HepG2 (cell line): ENCODE measurements at regions not wholly inside any gene's neighbourhood (a gene's known extent, or its start where the extent isn't known, plus 50 kb on each side); places are given as distances from the start of the nearest gene placed in this dataset.

Experiments used
- ATAC-seq: fragments of 200-7000 bp; cut with Tn5 transposase; 3 replicates; pipeline ENCODE4 v1.9.1; 2020; ENCODE audit warnings: mild to moderate bottlenecking, moderate library complexity
- BruUV-seq: library from RNA; stranded (reverse); fragments of 400-500 nt; replicated peaks from 2 replicates; lab custom pipeline; 2021; lab: Mats Ljungman, UMichigan
- CTCF ChIA-PET: fragments of 300-600 bp; formaldehyde crosslinking; extraction: SDS; loops from one replicate; lab custom pipeline; 2021; ENCODE audit warnings: low total read pairs, inconsistent platforms, low intra/inter-chr PET ratio; lab: Yijun Ruan, JAX
- POLR2A ChIA-PET: fragments of 350-600 bp; sonication (Branson Sonifier 250); formaldehyde crosslinking; loops from one replicate; lab custom pipeline; 2020; ENCODE audit warnings: antibody characterized with exemption, inconsistent platforms; lab: Yijun Ruan, JAX
- DNase-seq: peaks from one replicate; pipeline ENCODE4 v3.0.0-alpha.2; 2015; ENCODE audit warnings: low spot score
- FAIRE-seq: peaks from 3 replicates; lab custom pipeline; 2011; peaks lifted over from hg19 to GRCh38; lab: Jason Lieb, UNC
- H2AFZ ChIP-seq: one replicate; pipeline ENCODE4 v1.6.1; 2011; ENCODE audit warnings: low read length, inconsistent platforms
- H3K27ac ChIP-seq: fragments of 300-600 bp; 3 replicates; pipeline ENCODE4 v1.8.0; 2011; ENCODE audit warnings: mixed run types, mild to moderate bottlenecking, mixed read lengths, low read length, inconsistent platforms; ENCODE audit not compliant: insufficient read depth; ENCODE audit errors: extremely low read length
- H3K27me3 ChIP-seq, 2 experiments: fragments of 200-600 bp in 1 of 2; 2 replicates in 1 of 2; 3 replicates in 1 of 2; pipeline versions ENCODE4 v1.6.0 to v1.8.0; 2011; ENCODE audit warnings: low read length in 2 of 2, mild to moderate bottlenecking in 2 of 2, moderate library complexity in 2 of 2, inconsistent platforms in 1 of 2; ENCODE audit not compliant: insufficient read depth in 2 of 2, control insufficient read depth in 1 of 2
- H3K36me3 ChIP-seq, 2 experiments: fragments of 200-600 bp in 1 of 2; replicated peaks in 1 of 2; 2 replicates in 1 of 2; 3 replicates in 1 of 2; pipeline versions ENCODE4 v1.5.1 to v1.8.0; 2011; ENCODE audit warnings: low read length in 2 of 2, inconsistent platforms in 1 of 2; ENCODE audit not compliant: insufficient read depth in 2 of 2, control insufficient read depth in 1 of 2
- H3K4me1 ChIP-seq: 2 replicates; pipeline ENCODE4 v1.5.1; 2012; ENCODE audit warnings: low read length, inconsistent platforms; ENCODE audit not compliant: insufficient read depth
- H3K4me2 ChIP-seq: 2 replicates; pipeline ENCODE4 v1.6.0; 2011; ENCODE audit warnings: low read depth, low read length, inconsistent platforms
- H3K4me3 ChIP-seq, 3 experiments: fragments of 200-600 bp in 1 of 3; sonication (generic), shearing (Covaris generic) in 1 of 3; replicated peaks in 1 of 3; 2 replicates each; pipeline ENCODE4 v1.5.1; 2011 to 2016; ENCODE audit warnings: low read length in 3 of 3, inconsistent platforms in 2 of 3, low read depth in 2 of 3, mild to moderate bottlenecking in 2 of 3, control low read depth in 1 of 3, mixed read lengths in 1 of 3; ENCODE audit not compliant: insufficient read depth in 1 of 3
- H3K79me2 ChIP-seq: one replicate; pipeline ENCODE4 v1.6.1; 2011; ENCODE audit warnings: low read length, inconsistent platforms; ENCODE audit not compliant: insufficient read depth
- H3K9ac ChIP-seq: 2 replicates; pipeline ENCODE4 v1.6.0; 2011; ENCODE audit warnings: mild to moderate bottlenecking, low read depth, low read length, inconsistent platforms; ENCODE audit not compliant: insufficient read depth
- H3K9me3 ChIP-seq: 2 replicates; pipeline ENCODE4 v1.5.1; 2012; ENCODE audit warnings: mild to moderate bottlenecking, low read length
- H4K20me1 ChIP-seq: 2 replicates; pipeline ENCODE4 v1.6.0; 2011; ENCODE audit warnings: inconsistent platforms, mild to moderate bottlenecking, low read length, moderate library complexity; ENCODE audit not compliant: insufficient read depth
- BHLHE40 ChIP-seq: IDR thresholded peaks from 2 replicates; pipeline ENCODE4 v1.6.1; 2011; ENCODE audit warnings: low read length, improper control_type of control experiment
- ELF1 ChIP-seq: sonication (generic); formaldehyde crosslinking; IDR thresholded peaks from 2 replicates; pipeline ENCODE4 v1.4.0; 2020; ENCODE audit warnings: missing genetic modification reagents
- NFKBIZ ChIP-seq: IDR thresholded peaks from 2 replicates; pipeline ENCODE4 v1.6.1; 2018; ENCODE audit warnings: missing genetic modification reagents, missing compliant biosample characterization
- SALL1 ChIP-seq: sonication (generic); formaldehyde crosslinking; IDR thresholded peaks from 2 replicates; pipeline ENCODE4 v1.8.0; 2022; ENCODE audit warnings: mild to moderate bottlenecking, missing genetic modification reagents
- SIN3A ChIP-seq: IDR thresholded peaks from 2 replicates; pipeline ENCODE4 v1.6.1; 2011; ENCODE audit warnings: low read depth, mild to moderate bottlenecking, control low read depth, low read length, borderline replicate concordance
- SMC3 ChIP-seq: IDR thresholded peaks from 2 replicates; pipeline ENCODE4 v1.6.1; 2011; ENCODE audit warnings: low read length, improper control_type of control experiment
- SRF ChIP-seq: IDR thresholded peaks from 2 replicates; pipeline ENCODE4 v1.6.1; 2011; ENCODE audit warnings: mild to moderate bottlenecking, low read depth, low read length, moderate library complexity
- TEAD2 ChIP-seq: sonication (generic); formaldehyde crosslinking; IDR thresholded peaks from 2 replicates; pipeline ENCODE4 v1.9.0; 2021; ENCODE audit warnings: missing genetic modification reagents
- TOE1 ChIP-seq: sonication (generic); formaldehyde crosslinking; IDR thresholded peaks from 2 replicates; pipeline ENCODE4 v1.4.0; 2020; ENCODE audit warnings: mild to moderate bottlenecking, missing genetic modification reagents
- TSC22D2 ChIP-seq: sonication (generic); formaldehyde crosslinking; IDR thresholded peaks from 2 replicates; pipeline ENCODE4 v1.5.1; 2020; ENCODE audit warnings: missing genetic modification reagents, mild to moderate bottlenecking, borderline replicate concordance
- ZBTB25 ChIP-seq: IDR thresholded peaks from 2 replicates; pipeline ENCODE4 v1.6.1; 2018; ENCODE audit warnings: missing genetic modification reagents
- ZFAT ChIP-seq: sonication (generic); formaldehyde crosslinking; conservative IDR thresholded peaks from 2 replicates; pipeline ENCODE4 v1.8.1; 2023; ENCODE audit warnings: missing genetic modification reagents, inconsistent platforms
- ZIK1 ChIP-seq: sonication (generic); formaldehyde crosslinking; IDR thresholded peaks from 2 replicates; pipeline ENCODE4 v1.5.0; 2020; ENCODE audit warnings: mild to moderate bottlenecking, low read depth, missing genetic modification reagents, borderline replicate concordance
- ZNF256 ChIP-seq: sonication (generic); formaldehyde crosslinking; conservative IDR thresholded peaks from 2 replicates; pipeline ENCODE4 v1.4.0; 2020; ENCODE audit warnings: missing genetic modification reagents
- WGBS: methylation state at CpG from one replicate; pipeline ENCODE4 v1.1.6; 2017; ENCODE audit warnings: low lambda C conversion rate; 5-methylcytosine and 5-hydroxymethylcytosine counted together
- in situ Hi-C: cut with HindIII; loops from 2 replicates; pipeline ENCODE4 v1.10.0; 2017; ENCODE audit warnings: low pct_unique_long_range_greater_than_20kb; ENCODE audit not compliant: extremely low pct_ligation_motif_present
- intact Hi-C: fragments of 100-400 bp; cut with micrococcal nuclease; formaldehyde crosslinking; loops from one replicate; pipeline ENCODE4 v1.10.0; 2022; ENCODE audit not compliant: unreplicated experiment
- TF ChIP-seq, protein P1 (sequence below): sonication (generic); formaldehyde crosslinking; IDR thresholded peaks from 2 replicates; pipeline ENCODE4 v1.4.0; 2020; ENCODE audit warnings: mild to moderate bottlenecking, missing genetic modification reagents
- TF ChIP-seq, protein P2 (sequence below): sonication (generic); formaldehyde crosslinking; IDR thresholded peaks from 2 replicates; pipeline ENCODE4 v1.8.1; 2023; ENCODE audit warnings: missing genetic modification reagents, mild to moderate bottlenecking, borderline replicate concordance
- TF ChIP-seq, protein P3 (sequence below): sonication (generic); formaldehyde crosslinking; IDR thresholded peaks from 2 replicates; pipeline ENCODE4 v1.5.1; 2020; ENCODE audit warnings: missing genetic modification reagents, mild to moderate bottlenecking, borderline replicate concordance
- TF ChIP-seq, protein P4 (sequence below): sonication (generic); formaldehyde crosslinking; IDR thresholded peaks from 2 replicates; pipeline ENCODE4 v1.5.0; 2020; ENCODE audit warnings: missing genetic modification reagents

DNA sequence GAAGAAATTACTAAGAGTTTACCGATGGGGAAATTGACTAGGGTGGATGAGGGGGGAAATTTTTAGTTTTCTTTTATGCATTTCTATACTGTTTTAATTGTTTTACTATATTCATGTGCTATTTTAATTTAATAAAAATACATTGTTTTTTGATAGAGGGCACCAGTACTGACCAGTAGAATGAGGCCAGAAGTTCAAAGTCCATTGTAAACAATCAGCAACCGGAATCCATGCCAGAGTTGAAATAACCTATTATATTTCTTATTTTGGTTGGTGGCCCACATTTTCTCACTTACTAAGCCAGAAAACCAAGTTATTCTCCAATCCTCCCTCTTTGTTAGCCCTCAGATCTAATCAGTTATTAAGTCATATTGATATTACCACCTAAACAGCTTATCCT lies 595.9 kb downstream of the SMARCA1 start:
- H3K79me2 ChIP-seq, result no peaks in the 10 kb centered on the region
- H3K9me3 ChIP-seq, result no peaks in the 10 kb centered on the region
- intact Hi-C loops (no loop called here), in situ Hi-C loops (no loop called here)
- H3K9ac ChIP-seq, result no peak overlapping the region
- no peaks in the 10 kb centered on the region for H3K36me3 ChIP-seq
- ChIA-PET CTCF (no interaction called here), POLR2A (no interaction called here)
- H4K20me1 ChIP-seq, result no peaks in the 10 kb centered on the region
- H3K27ac ChIP-seq, result no peak overlapping the region
- H3K4me2 ChIP-seq, result no peak overlapping the region
- no peak overlapping the region for H3K4me3 ChIP-seq
- WGBS, result 98% methylated on average over 2 of the region's 2 CpGs
- DNase-seq, result no peak
- no peak for ATAC-seq
- H2AFZ ChIP-seq, result no peak overlapping the region
- BruUV-seq, result no TSS peak
- peaks cover 22% of the 10 kb centered on the region for H3K4me1 ChIP-seq
- no peak for FAIRE-seq
- no peaks in the 10 kb centered on the region for H3K27me3 ChIP-seq
- TF ChIP-seq SRF (no peak), SIN3A (no peak), ZBTB25 (CRISPR knock-in tag) (no peak), SMC3 (no peak), ZFAT (CRISPR knock-in tag) (no peak), TEAD2 (CRISPR knock-in tag) (no peak), TOE1 (CRISPR knock-in tag) (no peak), ZNF256 (CRISPR knock-in tag) (no peak), SALL1 (CRISPR knock-in tag) (no peak), NFKBIZ (CRISPR knock-in tag) (no peak), ZIK1 (CRISPR knock-in tag) (no peak), TSC22D2 (CRISPR knock-in tag) (no peak), ELF1 (CRISPR knock-in tag) (no peak), BHLHE40 (no peak)
- TF ChIP-seq, protein P1, sequence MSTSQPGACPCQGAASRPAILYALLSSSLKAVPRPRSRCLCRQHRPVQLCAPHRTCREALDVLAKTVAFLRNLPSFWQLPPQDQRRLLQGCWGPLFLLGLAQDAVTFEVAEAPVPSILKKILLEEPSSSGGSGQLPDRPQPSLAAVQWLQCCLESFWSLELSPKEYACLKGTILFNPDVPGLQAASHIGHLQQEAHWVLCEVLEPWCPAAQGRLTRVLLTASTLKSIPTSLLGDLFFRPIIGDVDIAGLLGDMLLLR (CRISPR knock-in tag), result no peak
- TF ChIP-seq, protein P2, sequence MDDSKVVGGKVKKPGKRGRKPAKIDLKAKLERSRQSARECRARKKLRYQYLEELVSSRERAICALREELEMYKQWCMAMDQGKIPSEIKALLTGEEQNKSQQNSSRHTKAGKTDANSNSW (CRISPR knock-in tag), result no peak
- TF ChIP-seq, protein P3, sequence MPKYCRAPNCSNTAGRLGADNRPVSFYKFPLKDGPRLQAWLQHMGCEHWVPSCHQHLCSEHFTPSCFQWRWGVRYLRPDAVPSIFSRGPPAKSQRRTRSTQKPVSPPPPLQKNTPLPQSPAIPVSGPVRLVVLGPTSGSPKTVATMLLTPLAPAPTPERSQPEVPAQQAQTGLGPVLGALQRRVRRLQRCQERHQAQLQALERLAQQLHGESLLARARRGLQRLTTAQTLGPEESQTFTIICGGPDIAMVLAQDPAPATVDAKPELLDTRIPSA, result no peak
- TF ChIP-seq, protein P4, sequence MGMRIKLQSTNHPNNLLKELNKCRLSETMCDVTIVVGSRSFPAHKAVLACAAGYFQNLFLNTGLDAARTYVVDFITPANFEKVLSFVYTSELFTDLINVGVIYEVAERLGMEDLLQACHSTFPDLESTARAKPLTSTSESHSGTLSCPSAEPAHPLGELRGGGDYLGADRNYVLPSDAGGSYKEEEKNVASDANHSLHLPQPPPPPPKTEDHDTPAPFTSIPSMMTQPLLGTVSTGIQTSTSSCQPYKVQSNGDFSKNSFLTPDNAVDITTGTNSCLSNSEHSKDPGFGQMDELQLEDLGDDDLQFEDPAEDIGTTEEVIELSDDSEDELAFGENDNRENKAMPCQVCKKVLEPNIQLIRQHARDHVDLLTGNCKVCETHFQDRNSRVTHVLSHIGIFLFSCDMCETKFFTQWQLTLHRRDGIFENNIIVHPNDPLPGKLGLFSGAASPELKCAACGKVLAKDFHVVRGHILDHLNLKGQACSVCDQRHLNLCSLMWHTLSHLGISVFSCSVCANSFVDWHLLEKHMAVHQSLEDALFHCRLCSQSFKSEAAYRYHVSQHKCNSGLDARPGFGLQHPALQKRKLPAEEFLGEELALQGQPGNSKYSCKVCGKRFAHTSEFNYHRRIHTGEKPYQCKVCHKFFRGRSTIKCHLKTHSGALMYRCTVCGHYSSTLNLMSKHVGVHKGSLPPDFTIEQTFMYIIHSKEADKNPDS (CRISPR knock-in tag), result no peak
